Prostate gland (tissue), 2 donors: ENCODE measurements at regions not wholly inside any gene's neighbourhood (a gene's known extent, or its start where the extent isn't known, plus 50 kb on each side); places are given as distances from the start of the nearest gene placed in this dataset.

Source experiments
- POLR2A ChIP-seq: fragments of 450-650 bp; IDR thresholded peaks from one replicate; pipeline ENCODE4 v1.6.1; 2016; ENCODE audit warnings: antibody characterized with exemption, mild to moderate bottlenecking
- TF ChIP-seq, protein P1 (sequence below), 4 experiments: fragments of 200-600 bp in 2 of 4; fragments of 450-650 bp in 2 of 4; sonication (generic) in 2 of 4; IDR thresholded peaks; 1 replicate in 3 of 4; 2 replicates in 1 of 4; pipeline ENCODE4 v1.5.1; 2016 to 2019; ENCODE audit warnings: antibody characterized with exemption in 4 of 4, mild to moderate bottlenecking in 2 of 4, moderate library complexity in 2 of 4

DNA sequence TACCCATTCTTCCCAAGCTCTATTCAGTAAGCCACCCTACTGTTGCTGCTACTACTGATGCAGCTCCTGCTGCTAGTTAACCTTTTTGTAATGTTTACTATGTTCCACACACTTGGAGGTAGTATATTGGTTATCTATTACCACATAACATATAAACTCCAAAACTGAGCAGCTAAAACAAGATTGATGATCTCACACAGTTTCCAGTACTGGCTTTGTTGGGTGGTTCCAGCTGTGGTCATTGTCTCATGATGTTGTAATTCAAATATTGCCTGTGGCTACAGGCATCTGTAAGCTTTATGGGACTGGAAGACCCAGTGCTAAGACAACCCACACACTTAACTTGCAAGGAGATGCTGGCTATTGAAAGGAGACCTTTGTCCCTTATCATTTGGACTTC, 556.2 kb upstream of the SUCLG2 start:
- no peak for TF ChIP-seq POLR2A
- TF ChIP-seq, protein P1, sequence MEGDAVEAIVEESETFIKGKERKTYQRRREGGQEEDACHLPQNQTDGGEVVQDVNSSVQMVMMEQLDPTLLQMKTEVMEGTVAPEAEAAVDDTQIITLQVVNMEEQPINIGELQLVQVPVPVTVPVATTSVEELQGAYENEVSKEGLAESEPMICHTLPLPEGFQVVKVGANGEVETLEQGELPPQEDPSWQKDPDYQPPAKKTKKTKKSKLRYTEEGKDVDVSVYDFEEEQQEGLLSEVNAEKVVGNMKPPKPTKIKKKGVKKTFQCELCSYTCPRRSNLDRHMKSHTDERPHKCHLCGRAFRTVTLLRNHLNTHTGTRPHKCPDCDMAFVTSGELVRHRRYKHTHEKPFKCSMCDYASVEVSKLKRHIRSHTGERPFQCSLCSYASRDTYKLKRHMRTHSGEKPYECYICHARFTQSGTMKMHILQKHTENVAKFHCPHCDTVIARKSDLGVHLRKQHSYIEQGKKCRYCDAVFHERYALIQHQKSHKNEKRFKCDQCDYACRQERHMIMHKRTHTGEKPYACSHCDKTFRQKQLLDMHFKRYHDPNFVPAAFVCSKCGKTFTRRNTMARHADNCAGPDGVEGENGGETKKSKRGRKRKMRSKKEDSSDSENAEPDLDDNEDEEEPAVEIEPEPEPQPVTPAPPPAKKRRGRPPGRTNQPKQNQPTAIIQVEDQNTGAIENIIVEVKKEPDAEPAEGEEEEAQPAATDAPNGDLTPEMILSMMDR (IDR thresholded peaks at IDR 0.05), result no peak
